GM12873 (cell line): ENCODE measurements at regions not wholly inside any gene's neighbourhood (a gene's known extent, or its start where the extent isn't known, plus 50 kb on each side); places are given as distances from the start of the nearest gene placed in this dataset.

Source experiments
- CTCF ChIP-seq: IDR thresholded peaks from 2 replicates; pipeline ENCODE4 v1.5.1; 2012; ENCODE audit warnings: low read depth, mild to moderate bottlenecking, moderate library complexity, low read length, control low read depth; ENCODE audit not compliant: insufficient read depth; ENCODE audit errors: missing control alignments

- TF ChIP-seq CTCF, result no peak
These were observed 96.7 kb downstream of the ASB1 start for GRCh38 chr2:238523158-238524110.

- no peak for TF ChIP-seq CTCF
These were observed 97.8 kb downstream of the ASB1 start for GRCh38 chr2:238524426-238524983.

- no peak for TF ChIP-seq CTCF
These were observed 99.3 kb downstream of the ASB1 start for GRCh38 chr2:238525990-238526389.

GRCh38 chr2:238527565-238527964 lies 100.8 kb downstream of the ASB1 start:
- TF ChIP-seq CTCF, result no peak

- TF ChIP-seq CTCF, result no peak
These were observed 102.4 kb downstream of the ASB1 start for GRCh38 chr2:238528953-238529781.

GRCh38 chr2:238548902-238549462 lies 122.3 kb downstream of the ASB1 start:
- TF ChIP-seq CTCF, result no peak
